Fibroblast of upper back skin (primary cell): ENCODE measurements at regions not wholly inside any gene's neighbourhood (a gene's known extent, or its start where the extent isn't known, plus 50 kb on each side); places are given as distances from the start of the nearest gene placed in this dataset.
A peak's percentile ranks its signal among the peaks of the same experiment; 100 is the strongest.
"Not testable (repeated sequence)": the region's sequence is repeated elsewhere in the genome, so short reads cannot be mapped to it uniquely, and the experiment has no call there.

Source experiments
- DNase-seq: peaks from one replicate; pipeline ENCODE4 v3.0.0-alpha.2; 2013

DNA sequence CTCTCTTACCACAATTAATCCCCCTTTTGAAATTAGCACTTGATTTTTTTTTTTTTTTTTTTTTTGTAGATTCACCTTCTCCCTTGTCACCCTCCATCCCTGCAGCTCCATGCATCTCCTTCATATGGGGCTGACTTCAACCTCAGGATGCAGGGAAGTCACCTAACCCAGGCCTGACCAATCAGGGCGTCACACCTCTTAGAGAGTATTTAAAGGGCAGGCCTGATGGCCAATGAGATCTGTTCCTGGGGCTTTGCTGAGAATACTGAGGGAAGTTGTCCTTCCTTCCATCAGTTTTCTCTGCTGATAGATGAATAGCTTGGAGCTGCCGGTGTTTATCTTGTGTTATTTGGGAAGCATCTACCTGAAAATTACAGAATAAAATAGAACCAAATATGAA, 1104.7 kb upstream of the TMEM132C start:
- DNase-seq, result no peak

DNA sequence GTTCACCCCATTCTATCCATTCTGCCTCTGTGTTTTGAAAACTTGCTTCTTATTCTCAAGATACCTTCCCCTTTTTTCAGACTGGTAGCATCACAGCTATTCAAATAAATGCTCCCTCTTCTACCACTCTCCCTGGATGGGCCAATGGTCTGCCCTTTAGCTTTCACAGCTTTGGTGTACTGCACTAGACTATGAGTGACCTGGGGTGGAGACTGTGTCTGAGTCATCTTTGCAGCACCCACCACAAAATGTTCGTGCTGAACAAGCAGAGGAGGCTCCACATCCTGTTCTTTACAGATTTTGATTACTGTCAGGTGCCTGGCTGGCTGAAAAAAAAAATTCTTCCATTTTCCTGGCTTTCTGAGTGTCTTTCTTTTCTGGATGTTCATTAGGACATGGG, 1104.1 kb upstream of the TMEM132C start:
- DNase-seq, result peak; percentile 74

DNA sequence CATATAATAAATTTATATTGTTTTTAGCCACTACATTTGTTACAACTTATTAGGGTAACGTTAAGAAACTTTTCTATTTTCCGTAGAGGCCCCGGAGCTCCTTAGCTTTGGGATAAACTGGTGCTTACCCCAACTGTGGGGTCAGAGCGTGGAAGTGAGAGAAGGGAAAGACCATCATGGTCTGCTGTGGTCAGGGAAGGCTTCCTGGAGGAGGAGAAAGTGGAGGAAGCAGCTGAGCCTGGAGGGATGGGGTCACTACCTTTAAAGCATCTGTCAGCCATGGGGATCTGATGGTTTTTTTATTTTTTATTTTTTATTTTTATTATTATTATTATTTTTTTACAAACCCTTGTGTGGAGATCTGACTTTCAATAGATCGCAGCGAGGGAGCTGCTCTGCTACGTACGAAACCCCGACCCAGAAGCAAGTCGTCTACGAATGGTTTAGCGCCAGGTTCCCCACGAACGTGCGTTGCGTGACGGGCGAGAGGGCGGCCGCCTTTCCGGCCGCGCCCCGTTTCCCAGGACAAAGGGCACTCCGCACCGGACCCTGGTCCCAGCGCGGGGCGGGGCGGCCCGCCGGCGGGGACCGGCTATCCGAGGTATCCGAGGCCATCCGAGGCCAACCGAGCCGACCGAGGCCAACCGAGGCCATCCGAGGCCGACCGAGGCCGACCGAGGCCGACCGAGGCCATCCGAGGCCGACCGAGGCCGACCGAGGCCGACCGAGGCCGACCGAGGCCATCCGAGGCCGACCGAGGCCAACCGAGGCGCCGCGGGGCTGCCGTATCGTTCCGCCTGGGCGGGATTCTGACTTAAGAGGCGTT, 1101.2 kb upstream of the TMEM132C start:
- peak; percentile 78 for DNase-seq

DNA sequence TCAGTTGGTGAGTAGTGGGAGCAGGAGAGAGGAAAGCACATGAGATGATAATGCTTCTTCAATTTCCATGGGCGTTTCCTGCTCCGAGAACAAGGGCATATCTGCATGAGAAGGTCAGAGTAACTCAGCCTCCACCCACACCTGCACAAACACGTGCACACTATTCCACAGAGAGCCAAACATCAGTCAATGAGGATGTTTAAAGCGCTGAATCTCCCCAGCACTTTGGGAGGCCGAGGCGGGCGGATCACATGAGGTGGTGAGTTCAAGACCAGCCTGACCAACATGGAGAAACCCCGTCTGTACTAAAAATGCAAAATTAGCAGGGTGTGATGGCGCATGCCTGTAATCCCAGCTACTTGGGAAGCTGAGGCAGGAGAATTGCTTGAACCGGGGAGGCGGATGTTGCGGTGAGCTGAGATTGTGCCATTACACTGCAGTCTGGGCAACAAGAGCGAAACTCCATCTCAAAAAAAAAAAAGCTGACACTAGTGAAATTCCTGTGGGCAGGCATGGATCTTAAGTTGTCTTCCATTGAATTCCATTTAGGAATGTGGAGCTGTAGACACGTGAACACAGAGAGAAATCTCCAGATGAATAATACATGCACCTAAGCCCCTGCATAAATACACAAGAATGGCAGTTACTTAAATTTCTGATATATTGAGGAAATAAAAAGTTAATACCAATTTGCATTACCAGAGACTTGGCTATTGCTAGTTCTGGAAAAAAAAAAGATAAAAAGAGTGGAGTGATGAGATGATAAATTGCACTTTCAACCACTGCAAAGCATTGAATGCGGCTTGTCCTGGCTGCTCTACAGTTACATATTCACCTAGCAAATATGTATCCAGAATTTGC, 1097.4 kb upstream of the TMEM132C start:
- DNase-seq, result peak; percentile 97

DNA sequence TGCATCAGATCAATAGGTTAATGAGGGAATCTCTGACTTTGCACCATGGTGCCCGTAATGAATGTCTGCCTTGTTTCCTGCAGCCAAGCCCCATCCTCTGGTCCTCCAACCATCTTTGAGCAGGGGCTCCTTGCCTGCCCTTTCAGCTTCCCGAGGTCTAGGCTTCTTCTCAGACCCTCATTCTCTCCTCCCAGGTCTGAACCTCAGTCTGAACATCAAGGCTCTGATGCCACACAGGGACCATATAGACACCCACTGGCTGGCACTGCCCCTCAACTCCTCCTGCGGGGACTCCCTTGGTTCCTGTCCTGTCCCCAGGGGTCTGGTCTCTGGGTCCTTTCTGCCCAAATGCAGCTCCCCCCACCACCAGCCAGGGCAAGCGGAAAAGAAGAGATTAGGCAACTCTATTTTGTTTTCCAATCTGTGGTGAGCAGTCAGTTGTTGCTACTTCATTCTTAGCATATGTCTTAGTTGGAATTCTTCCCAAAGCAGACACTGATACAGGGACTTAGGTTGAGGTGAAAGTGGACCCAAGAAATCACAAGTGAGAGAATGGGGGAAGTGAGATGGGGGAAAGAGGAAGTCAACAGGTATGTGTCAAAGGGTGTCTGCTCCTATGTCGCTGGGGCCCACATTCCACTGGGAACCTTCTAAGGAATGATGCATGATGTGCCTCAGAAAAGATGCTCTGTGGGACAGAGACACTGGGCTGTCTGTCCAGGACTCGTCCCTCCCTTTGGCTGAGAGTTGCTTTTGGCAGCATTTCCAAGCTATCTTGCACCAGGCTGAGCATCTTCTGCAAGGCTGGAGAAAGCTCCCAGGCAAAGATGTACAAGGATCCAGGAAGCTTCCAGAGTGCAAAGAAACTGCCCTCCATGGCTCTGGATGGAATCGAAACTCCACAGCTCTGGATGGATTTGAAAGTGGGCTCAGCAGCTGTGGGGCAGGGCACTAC, 1096.5 kb upstream of the TMEM132C start:
- DNase-seq, result peak; percentile 80

DNA sequence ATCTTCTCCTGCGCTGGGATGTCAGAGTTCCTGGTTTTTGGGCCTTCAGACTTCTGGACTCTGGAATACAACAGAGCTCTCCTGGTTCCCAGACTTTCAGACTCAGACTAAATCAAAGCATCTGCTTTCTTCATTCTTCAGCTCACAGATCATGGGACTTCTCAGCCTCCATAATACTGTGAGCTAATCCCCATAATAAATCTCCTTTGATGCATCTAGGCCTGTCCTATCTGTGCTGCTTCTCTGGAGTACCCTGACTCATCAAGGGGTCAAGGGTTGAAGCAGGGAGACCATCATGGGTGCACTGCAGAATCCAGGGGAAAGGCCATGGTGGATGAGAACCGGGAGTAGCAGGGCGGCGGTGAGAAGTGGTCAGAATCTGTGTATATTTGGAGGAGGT, 1094.1 kb upstream of the TMEM132C start:
- DNase-seq, result peak; percentile 25

DNA sequence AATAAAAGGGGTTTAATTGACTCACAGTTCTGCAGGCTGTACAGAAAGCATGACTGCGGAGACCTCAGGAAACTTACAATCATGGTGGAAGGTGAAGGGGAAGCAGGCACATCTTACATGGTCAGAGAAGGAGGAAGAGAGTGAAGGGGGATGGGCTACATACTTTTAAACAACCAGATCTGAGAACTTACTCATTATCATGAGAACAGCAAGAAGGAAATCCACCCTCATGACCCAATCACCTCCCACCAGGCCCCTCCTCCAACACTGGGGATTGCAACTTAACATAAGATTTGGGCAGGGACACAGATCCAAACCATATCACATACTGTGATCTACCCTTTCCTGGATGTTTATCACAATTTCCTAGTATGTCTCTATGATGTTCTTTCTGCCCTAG, 1093.0 kb upstream of the TMEM132C start:
- not testable (repeated sequence) for DNase-seq

DNA sequence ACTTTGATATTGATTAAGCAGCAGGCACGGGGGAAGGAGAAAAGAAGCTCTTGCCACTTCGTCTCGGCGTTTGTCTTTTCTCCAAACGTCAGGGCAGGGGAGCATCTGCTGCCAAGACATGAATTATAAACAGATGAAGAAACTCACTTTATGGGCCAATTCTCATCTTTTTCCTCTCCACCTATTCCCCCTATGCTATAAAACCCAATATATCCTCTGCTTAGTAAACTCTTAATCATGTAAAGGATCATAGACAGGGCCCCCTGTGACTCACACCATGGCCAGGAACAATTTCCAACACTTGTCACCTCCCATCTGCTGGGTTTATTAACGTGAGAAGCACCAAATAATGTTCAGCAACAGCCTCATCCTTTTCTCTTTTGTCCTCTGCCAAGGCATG, 1092.1 kb upstream of the TMEM132C start:
- peak; percentile 58 for DNase-seq

DNA sequence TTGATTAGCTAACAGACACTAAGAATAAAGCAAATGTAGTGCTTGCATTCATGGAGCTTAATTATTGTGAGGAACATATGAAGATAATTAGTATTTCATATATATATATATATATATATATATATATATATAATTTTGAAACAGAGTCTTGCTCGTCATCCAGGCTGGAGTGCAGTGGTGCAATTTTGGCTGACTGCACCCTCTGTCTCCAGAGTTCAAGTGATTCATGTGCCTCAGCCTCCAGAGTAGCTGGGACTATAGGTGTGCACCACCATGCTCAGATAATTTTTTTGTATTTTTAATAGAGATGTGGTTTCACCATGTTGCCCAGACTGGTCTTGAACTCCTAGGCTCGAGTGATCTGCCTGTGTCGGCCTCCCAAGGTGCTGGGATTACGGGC, 1091.6 kb upstream of the TMEM132C start:
- DNase-seq, result no peak

DNA sequence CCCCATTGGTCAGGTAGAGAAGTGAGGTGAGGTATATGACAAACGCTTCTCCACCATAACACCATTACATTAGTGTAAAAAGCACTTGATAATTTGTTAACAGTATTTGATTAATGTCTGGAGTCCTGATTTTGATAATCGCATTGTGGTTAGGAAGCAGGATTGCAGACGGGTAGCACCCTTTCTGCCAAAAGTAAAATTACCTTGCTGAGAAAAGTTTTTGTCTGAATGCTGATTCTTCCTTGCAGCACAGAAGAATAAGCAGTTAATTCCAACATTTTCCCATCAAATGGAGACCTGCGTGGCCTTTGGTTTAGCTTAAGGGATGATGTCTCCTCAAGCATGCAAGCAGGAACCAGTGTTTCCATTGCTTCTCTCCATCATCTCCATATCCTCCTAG, 1090.2 kb upstream of the TMEM132C start:
- DNase-seq, result no peak

DNA sequence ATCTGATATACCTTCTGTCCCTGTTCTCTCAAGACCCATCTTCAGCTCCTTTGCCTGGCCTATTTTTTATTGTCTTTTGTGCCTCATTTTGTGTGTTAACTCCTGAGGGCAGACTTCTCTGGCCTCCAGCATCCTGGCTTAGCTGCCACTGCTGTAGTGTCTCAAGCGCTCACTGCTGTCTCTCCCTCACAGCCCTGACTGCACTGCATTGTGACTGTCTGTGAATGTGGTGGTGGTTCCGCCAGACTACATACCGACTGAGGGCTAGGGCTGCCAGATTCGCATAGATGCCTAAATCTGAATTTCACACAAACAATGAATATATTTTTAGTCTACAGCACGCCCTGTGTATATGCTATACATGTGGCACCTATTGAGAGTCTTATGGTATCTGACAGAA, 1088.9 kb upstream of the TMEM132C start:
- no peak for DNase-seq

DNA sequence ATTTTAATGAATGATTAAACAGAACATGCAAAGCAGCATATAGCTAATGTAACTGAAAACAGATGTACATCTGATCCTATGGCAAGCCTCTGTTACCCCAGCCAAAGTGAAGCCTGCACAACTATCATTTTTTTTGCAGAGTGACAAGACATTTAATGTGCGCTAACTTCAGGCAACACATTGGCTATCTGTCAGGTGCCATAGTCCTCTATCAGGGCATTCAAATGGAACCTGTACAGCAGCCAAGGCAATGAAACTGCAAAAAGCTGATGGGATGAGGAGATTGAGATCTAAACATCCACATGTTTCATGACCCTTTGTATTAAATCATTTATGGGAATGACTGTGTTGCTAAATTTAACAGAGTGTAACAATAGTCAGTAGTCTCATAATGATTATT, 1088.5 kb upstream of the TMEM132C start:
- DNase-seq, result no peak

DNA sequence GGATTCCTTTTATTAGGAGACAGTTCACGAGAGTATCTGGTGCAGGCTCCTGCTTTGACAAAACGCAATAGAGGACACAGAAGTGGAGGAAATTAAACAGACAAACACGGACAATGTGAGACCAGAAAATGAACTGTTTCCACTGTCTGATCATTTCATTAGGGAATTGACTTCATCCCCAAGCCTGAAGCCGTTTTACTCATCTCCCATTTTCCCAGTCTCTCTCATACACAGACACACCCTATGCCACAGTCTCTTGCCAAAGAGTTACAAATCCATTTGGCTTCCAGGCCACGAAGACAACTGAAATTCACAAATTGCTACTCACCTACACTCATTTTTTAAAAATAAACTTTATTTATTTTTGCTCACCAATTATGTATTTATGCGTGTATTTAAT, 1087.8 kb upstream of the TMEM132C start:
- DNase-seq, result peak; percentile 28

DNA sequence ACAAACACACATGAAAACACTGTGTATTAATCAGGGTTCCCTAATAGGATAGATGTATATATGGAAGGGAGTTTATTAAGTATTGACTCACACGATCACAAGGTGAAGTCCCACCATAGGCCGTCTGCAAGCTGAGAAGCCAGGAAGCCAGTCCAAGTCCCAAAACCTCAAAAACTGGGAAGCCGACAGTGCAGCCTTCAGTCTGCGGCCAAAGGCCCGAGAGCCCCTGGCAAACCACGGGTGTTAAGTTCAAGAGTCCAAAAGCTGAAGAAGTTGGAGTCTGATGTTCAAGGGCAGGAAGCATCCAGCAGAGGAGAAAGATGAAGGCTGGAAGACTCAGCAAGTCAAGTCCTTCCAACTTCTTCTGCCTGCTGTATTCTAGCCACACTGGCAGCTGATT, 1085.0 kb upstream of the TMEM132C start:
- no peak for DNase-seq

DNA sequence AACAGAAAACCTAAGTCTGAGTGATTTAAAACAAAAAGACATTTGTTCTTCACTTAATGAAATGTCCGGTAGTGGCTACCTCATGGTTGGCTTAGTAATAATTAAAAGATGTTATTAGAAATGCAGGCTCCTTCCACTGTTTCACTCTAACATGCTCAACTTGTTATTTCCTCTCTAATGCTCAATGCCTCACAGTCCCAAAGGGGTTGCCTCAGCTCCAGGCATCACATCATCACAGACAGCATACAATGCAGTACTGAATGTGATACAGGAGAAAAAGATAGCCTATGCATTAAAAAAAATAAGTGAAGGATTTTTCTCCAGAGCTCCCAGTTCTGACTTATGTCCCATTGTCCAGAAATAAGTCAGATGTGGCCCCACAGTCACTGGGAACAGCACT, 1077.0 kb upstream of the TMEM132C start:
- DNase-seq, result no peak

DNA sequence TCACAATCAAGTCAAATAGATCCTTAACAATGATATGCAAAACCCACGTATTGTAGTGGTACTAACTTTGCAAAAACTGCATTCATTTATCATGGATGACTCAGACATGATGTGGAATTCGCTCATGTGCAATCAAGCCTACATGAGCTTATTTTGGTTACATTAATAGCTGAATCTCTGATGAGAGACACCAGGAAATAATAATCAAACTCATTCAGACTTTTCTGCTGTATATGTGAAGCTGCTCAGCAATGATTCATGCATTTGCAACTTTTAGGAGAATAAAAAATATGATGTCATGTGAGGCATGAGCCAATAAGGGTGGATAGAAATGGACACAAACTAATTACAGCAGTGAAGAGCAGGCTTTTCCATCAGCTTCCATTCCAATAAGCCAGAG, 1075.8 kb upstream of the TMEM132C start:
- DNase-seq, result peak; percentile 69

DNA sequence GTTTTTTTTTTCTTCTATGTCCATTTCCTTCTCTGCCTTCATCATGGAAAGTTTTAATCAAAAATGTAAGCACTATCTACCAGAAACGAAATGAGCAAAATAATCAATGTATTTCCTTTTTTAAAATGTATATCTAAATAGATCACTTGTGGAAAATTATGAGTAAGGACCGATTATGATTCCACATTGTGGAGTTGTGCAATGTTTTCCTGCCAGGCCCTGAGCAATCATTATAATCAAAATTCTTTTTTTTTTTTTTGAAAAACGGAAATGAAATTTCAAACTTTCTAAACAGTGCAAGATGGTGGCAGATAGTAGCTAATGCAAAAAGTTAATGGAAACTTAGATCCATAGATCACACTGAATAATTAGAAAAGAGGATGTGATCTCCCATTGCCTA, 1074.6 kb upstream of the TMEM132C start:
- no peak for DNase-seq

DNA sequence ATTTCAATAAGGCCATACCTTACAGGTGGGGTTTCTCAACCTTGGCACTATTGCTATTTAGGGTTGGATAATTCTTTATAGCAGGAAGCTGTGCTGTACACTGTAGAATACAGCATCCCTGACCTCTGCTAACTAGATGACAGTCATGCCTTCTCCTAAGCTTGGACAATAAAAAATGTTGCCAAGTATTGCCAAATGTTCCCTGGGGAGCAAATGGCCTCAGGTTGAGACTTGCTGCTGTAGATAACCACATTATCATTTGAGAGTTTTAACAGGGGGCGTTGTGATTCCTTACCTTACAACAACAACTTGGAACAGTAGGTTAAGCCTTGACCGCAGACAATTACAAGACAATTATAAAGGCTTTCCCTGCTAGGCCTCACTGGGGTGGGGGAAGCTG, 1073.6 kb upstream of the TMEM132C start:
- no peak for DNase-seq

DNA sequence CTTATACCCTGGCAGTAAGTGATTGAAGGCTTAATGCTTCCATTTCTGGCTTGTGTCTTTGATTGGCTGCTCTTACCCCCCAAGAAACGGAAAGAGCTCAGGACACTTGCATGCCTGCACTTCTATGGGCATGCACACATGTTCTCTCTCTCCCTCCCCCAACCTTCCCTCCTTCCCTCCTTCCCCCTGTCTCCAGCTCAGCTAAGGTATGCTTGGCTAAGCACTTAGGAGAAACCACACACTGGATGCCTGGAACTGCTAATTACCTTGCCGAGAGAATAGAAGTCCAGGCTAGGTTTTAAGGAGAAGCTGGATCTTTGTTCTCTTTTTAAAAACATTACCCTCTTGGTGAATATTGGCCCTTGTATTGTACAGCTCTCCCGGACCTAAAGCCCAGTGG, 1072.8 kb upstream of the TMEM132C start:
- peak; percentile 24 for DNase-seq

DNA sequence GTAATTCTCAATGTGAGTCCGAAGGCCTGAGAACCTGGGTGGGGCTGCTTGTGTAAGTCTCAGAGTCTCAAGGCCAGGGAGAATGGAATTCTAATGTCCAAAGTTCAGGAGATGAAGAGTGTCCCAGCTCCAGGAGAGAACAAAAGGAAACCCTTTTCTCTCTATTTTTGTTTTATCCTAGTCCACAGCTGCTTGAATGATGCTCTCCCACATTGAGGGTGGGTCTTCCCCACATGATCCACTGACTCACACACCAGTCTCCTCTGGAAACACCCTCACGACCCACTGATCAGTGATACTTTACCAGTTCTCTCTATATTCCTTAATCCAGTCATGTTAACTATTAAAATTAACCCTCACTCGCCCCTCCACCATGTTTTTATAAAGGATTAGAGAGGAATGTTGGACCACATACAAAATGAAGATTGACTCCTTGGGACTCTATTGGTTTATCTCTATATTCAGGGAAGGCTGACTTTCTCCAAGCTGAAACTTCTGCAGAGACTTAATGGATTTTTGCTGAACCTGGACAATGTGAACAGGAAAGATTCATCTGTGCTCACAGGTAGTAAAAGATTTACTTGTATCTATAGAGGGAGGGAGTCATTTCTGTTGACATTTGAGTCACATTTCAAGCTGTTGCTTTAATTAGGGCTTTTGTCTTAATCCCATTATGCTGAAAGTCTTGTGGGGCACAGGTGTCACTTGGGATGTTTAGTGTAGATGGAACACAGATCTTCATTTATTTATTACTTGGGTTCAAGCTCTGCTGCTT, 1061.0 kb upstream of the TMEM132C start:
- DNase-seq, result no peak

DNA sequence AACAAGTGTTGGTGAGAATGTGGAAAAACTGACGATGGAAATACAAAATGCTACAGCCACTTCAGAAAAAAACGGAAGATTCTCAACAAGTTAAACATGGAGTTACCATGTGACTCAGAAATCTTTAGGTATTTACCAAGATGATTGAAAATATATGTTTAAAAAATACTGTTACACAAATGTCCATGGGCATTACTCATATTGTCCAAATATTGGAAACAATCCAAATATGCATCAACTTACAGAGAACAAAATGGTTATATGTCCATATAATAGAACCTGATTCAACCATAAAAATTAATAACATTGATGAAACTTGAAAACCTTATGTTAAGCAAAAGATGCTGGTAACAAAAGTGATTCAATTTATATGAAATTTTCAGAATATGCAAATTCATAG, 1057.7 kb upstream of the TMEM132C start:
- DNase-seq, result no peak

DNA sequence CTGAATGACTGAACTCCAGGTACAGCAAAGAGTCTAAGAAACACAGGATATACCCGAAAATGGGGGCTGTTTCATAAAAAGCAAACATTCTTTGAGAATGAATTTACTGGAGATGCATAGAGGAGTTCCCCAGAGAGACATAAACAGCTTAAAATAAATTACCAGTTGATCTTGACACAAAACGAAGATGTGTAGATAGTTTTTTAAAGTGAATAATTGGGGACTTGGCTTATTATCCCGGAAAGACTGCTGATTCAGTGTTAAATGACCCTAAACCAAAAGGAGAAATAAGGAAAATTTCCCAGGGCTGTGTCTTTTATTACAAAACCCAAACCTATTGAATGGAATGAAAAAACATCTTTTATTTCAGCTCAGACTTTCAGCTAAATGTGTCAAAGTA, 1052.8 kb upstream of the TMEM132C start:
- DNase-seq, result peak; percentile 29
